H9 (cell line): ENCODE measurements at regions not wholly inside any gene's neighbourhood (a gene's known extent, or its start where the extent isn't known, plus 50 kb on each side); places are given as distances from the start of the nearest gene placed in this dataset.

Experiments
- DNase-seq: peaks from one replicate; pipeline ENCODE4 v3.0.0-alpha.2; 2017
- H2AFZ ChIP-seq: one replicate; pipeline ENCODE4 v1.6.1; 2013; ENCODE audit warnings: mild to moderate bottlenecking, low read length, control low read depth, moderate library complexity
- H2AK5ac ChIP-seq: 2 replicates; pipeline ENCODE4 v1.6.1; 2013; ENCODE audit warnings: low read length, control low read depth, mixed read lengths; ENCODE audit not compliant: insufficient read length
- H2BK120ac ChIP-seq: one replicate; pipeline ENCODE4 v1.6.1; 2013; ENCODE audit warnings: low read depth, mild to moderate bottlenecking, low read length, control low read depth, inconsistent platforms; ENCODE audit not compliant: poor library complexity, severe bottlenecking
- H2BK12ac ChIP-seq: 2 replicates; pipeline ENCODE4 v1.6.1; 2013; ENCODE audit warnings: low read length, control low read depth, mixed read lengths, low read depth; ENCODE audit not compliant: insufficient read length
- H2BK15ac ChIP-seq: 2 replicates; pipeline ENCODE4 v1.6.1; 2013; ENCODE audit warnings: low read depth, low read length, control low read depth
- H2BK20ac ChIP-seq: one replicate; pipeline ENCODE4 v1.6.1; 2013; ENCODE audit warnings: low read depth, mild to moderate bottlenecking, low read length, control low read depth, inconsistent platforms; ENCODE audit not compliant: poor library complexity, severe bottlenecking
- H2BK5ac ChIP-seq: 2 replicates; pipeline ENCODE4 v1.6.1; 2013; ENCODE audit warnings: low read length, control low read depth, mixed read lengths; ENCODE audit not compliant: insufficient read length
- H3K14ac ChIP-seq: 2 replicates; pipeline ENCODE4 v1.6.1; 2013; ENCODE audit warnings: low read length, control low read depth; ENCODE audit not compliant: insufficient read depth
- H3K18ac ChIP-seq: 2 replicates; pipeline ENCODE4 v1.6.1; 2013; ENCODE audit warnings: low read depth, mild to moderate bottlenecking, mixed read lengths, low read length, control low read depth; ENCODE audit not compliant: insufficient read length
- H3K23ac ChIP-seq: 2 replicates; pipeline ENCODE4 v1.6.1; 2013; ENCODE audit warnings: low read length, control low read depth, mixed read lengths, low read depth; ENCODE audit not compliant: insufficient read length
- H3K23me2 ChIP-seq: 2 replicates; pipeline ENCODE4 v1.6.1; 2013; ENCODE audit warnings: low read depth, mild to moderate bottlenecking, mixed read lengths, low read length, control low read depth; ENCODE audit not compliant: insufficient read length, poor library complexity, severe bottlenecking
- H3K27ac ChIP-seq: 2 replicates; pipeline ENCODE4 v1.5.1; 2013; ENCODE audit warnings: low read length, control low read depth, mixed read lengths, low read depth; ENCODE audit not compliant: insufficient read length
- H3K27me3 ChIP-seq: 2 replicates; pipeline ENCODE4 v1.6.1; 2013; ENCODE audit warnings: low read length, control low read depth, inconsistent platforms; ENCODE audit not compliant: insufficient read depth
- H3K4ac ChIP-seq: 2 replicates; pipeline ENCODE4 v1.6.1; 2013; ENCODE audit warnings: low read depth, mild to moderate bottlenecking, control low read depth, inconsistent platforms, low read length, moderate library complexity
- H3K4me1 ChIP-seq: 2 replicates; pipeline ENCODE4 v1.6.1; 2013; ENCODE audit warnings: low read length, control low read depth, inconsistent platforms; ENCODE audit not compliant: insufficient read depth
- H3K4me2 ChIP-seq: 2 replicates; pipeline ENCODE4 v1.6.1; 2013; ENCODE audit warnings: low read length, control low read depth, mixed read lengths; ENCODE audit not compliant: insufficient read length, insufficient read depth
- H3K56ac ChIP-seq: 2 replicates; pipeline ENCODE4 v1.6.1; 2013; ENCODE audit warnings: low read depth, mild to moderate bottlenecking, mixed read lengths, low read length, control low read depth; ENCODE audit not compliant: insufficient read length
- H3K79me1 ChIP-seq: 2 replicates; pipeline ENCODE4 v1.6.1; 2013; ENCODE audit warnings: low read depth, mild to moderate bottlenecking, moderate library complexity, low read length, control low read depth, inconsistent platforms; ENCODE audit not compliant: insufficient read depth, poor library complexity, severe bottlenecking
- H3K79me2 ChIP-seq: 2 replicates; pipeline ENCODE4 v1.6.1; 2013; ENCODE audit warnings: low read length, control low read depth, inconsistent platforms; ENCODE audit not compliant: insufficient read depth
- H3K9ac ChIP-seq: 2 replicates; pipeline ENCODE4 v1.6.1; 2013; ENCODE audit warnings: low read length, control low read depth, mixed read lengths; ENCODE audit not compliant: insufficient read length; ENCODE audit errors: extremely low read depth
- H3K9me3 ChIP-seq: one replicate; pipeline ENCODE4 v1.6.1; 2013; ENCODE audit warnings: low read depth, low read length, inconsistent platforms; ENCODE audit not compliant: control insufficient read depth
- H3T11ph ChIP-seq: one replicate; pipeline ENCODE4 v1.6.1; 2013; ENCODE audit warnings: mild to moderate bottlenecking, low read length, control low read depth, inconsistent platforms
- H4K20me1 ChIP-seq: one replicate; pipeline ENCODE4 v1.6.1; 2013; ENCODE audit not compliant: control insufficient read depth, insufficient read length, insufficient read depth
- H4K5ac ChIP-seq: 2 replicates; pipeline ENCODE4 v1.6.1; 2013; ENCODE audit warnings: low read depth, mild to moderate bottlenecking, mixed read lengths, low read length, control low read depth; ENCODE audit not compliant: insufficient read length
- H4K8ac ChIP-seq: replicated peaks from 2 replicates; pipeline ENCODE4 v1.6.1; 2013; ENCODE audit warnings: low read length, control low read depth, mixed read lengths, low read depth; ENCODE audit not compliant: insufficient read length
- H4K91ac ChIP-seq: 2 replicates; pipeline ENCODE4 v1.6.1; 2013; ENCODE audit warnings: low read depth, mild to moderate bottlenecking, moderate library complexity, mixed read lengths, low read length, control low read depth; ENCODE audit not compliant: insufficient read length
- H3K27ac Mint-ChIP-seq, 3 experiments: 2 replicates in 2 of 3; 3 replicates in 1 of 3; pipeline ENCODE4 v1.8.0; 2020 to 2021; ENCODE audit warnings: mixed read lengths in 3 of 3, mild to moderate bottlenecking in 1 of 3, moderate library complexity in 1 of 3
- H3K27me3 Mint-ChIP-seq: 2 replicates; pipeline ENCODE4 v1.8.0; 2021; ENCODE audit warnings: low read depth, mild to moderate bottlenecking, moderate library complexity, mixed read lengths
- H3K36me3 Mint-ChIP-seq, 3 experiments: 2 replicates in 2 of 3; 3 replicates in 1 of 3; pipeline ENCODE4 v1.8.0; 2020 to 2021; ENCODE audit warnings: low read depth in 3 of 3, mixed read lengths in 3 of 3; ENCODE audit not compliant: insufficient read depth in 1 of 3
- H3K4me1 Mint-ChIP-seq, 2 experiments: 2 replicates each; pipeline ENCODE4 v1.8.0; 2020; ENCODE audit warnings: mixed read lengths in 2 of 2
- H3K4me3 Mint-ChIP-seq, 2 experiments: 2 replicates in 1 of 2; 3 replicates in 1 of 2; pipeline ENCODE4 v1.8.0; 2020 to 2021; ENCODE audit warnings: mild to moderate bottlenecking in 2 of 2, mixed read lengths in 2 of 2, moderate library complexity in 1 of 2
- H3K9me3 Mint-ChIP-seq, 2 experiments: 2 replicates in 1 of 2; 3 replicates in 1 of 2; pipeline ENCODE4 v1.8.0; 2020; ENCODE audit warnings: mild to moderate bottlenecking in 2 of 2, mixed read lengths in 2 of 2, moderate library complexity in 1 of 2
- WGBS: extraction: QIAGEN DNeasy Blood & Tissue Kit; methylation state at CpG from one replicate; pipeline ENCODE4 v1.1.7; 2013; ENCODE audit warnings: missing lambda C conversion rate, low lambda C conversion rate, mixed read lengths; ENCODE audit not compliant: insufficient read length; ENCODE audit errors: extremely low coverage; 5-methylcytosine and 5-hydroxymethylcytosine counted together
- TF ChIP-seq, protein P1 (sequence below): fragments of 200-600 bp; sonication (generic); conservative IDR thresholded peaks from 3 replicates; pipeline ENCODE4 v1.8.0; 2021; ENCODE audit warnings: antibody characterized with exemption, mild to moderate bottlenecking

DNA sequence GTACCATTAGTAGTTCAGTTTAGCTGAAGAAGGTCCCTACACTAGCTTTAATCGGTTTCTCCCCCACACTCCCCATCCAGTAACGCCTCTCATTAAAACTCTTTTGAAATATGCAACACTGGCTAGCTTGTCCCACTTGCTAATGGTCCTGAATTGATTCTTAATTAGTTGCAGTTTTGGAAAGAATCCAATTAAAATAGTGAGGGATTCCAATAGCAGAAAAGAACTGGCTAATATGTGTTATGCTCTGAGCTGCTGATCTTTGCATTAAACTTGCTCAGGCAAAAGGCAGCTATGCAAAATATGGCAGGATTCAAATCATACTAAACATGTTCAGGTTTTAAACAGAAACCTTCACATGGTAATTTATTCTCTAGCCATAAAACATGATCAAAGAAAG, 252.5 kb upstream of the HNRNPA3 start:
- H3K14ac ChIP-seq = no peak overlapping the region
- H2AFZ ChIP-seq = no peak overlapping the region
- no peak overlapping the region for H4K8ac ChIP-seq
- no peaks in the 10 kb centered on the region for H3K36me3 Mint-ChIP-seq
- H2BK5ac ChIP-seq = no peak overlapping the region
- H3K56ac ChIP-seq = no peak overlapping the region
- no peak overlapping the region for H2BK12ac ChIP-seq
- H3K9ac ChIP-seq = no peak overlapping the region
- H2BK15ac ChIP-seq = no peak overlapping the region
- no peak overlapping the region for H3K27ac ChIP-seq
- no peak overlapping the region for H4K91ac ChIP-seq
- no peaks in the 10 kb centered on the region for H3K23me2 ChIP-seq
- H3K79me1 ChIP-seq = no peaks in the 10 kb centered on the region
- H4K20me1 ChIP-seq = no peaks in the 10 kb centered on the region
- H3K79me2 ChIP-seq = no peaks in the 10 kb centered on the region
- no peak overlapping the region for H2BK120ac ChIP-seq
- H3K4me1 ChIP-seq = no peaks in the 10 kb centered on the region; the same call in 1 of the 2 replicates
- H3K27ac Mint-ChIP-seq = no peak overlapping the region
- H3K27me3 Mint-ChIP-seq = no peaks in the 10 kb centered on the region
- H2AK5ac ChIP-seq = no peak overlapping the region
- peaks cover 13 to 19% of the 10 kb centered on the region in 2 experiments; a peak in 2 of 4 replicates for H3K4me1 Mint-ChIP-seq
- no peak for DNase-seq
- no peak overlapping the region for H2BK20ac ChIP-seq
- H3K27me3 ChIP-seq = no peaks in the 10 kb centered on the region
- H3K9me3 ChIP-seq = no peaks in the 10 kb centered on the region
- H3K23ac ChIP-seq = no peak overlapping the region
- no peak overlapping the region for H4K5ac ChIP-seq
- H3K4me2 ChIP-seq = no peak overlapping the region
- no peaks in the 10 kb centered on the region for H3K9me3 Mint-ChIP-seq
- no peak overlapping the region for H3K4me3 Mint-ChIP-seq
- no peak overlapping the region for H3T11ph ChIP-seq
- TF ChIP-seq, protein P1, sequence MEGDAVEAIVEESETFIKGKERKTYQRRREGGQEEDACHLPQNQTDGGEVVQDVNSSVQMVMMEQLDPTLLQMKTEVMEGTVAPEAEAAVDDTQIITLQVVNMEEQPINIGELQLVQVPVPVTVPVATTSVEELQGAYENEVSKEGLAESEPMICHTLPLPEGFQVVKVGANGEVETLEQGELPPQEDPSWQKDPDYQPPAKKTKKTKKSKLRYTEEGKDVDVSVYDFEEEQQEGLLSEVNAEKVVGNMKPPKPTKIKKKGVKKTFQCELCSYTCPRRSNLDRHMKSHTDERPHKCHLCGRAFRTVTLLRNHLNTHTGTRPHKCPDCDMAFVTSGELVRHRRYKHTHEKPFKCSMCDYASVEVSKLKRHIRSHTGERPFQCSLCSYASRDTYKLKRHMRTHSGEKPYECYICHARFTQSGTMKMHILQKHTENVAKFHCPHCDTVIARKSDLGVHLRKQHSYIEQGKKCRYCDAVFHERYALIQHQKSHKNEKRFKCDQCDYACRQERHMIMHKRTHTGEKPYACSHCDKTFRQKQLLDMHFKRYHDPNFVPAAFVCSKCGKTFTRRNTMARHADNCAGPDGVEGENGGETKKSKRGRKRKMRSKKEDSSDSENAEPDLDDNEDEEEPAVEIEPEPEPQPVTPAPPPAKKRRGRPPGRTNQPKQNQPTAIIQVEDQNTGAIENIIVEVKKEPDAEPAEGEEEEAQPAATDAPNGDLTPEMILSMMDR = no peak
- no peak overlapping the region for H3K18ac ChIP-seq
- no peak overlapping the region for H3K4ac ChIP-seq
- no CpG with 5 or more reads among the region's 2 CpGs for WGBS
